ENCODE measurements at regions not wholly inside any gene's neighbourhood (a gene's known extent, or its start where the extent isn't known, plus 50 kb on each side); places are given as distances from the start of the nearest gene placed in this dataset.

- Histone ChIP-seq H3K4me1 (replicated peaks in 1 of 2; ENCODE audit: control insufficient read depth in 2 of 2, insufficient read depth in 2 of 2, low read length in 2 of 2) (no peaks in the 10 kb centered on the region), H3K27ac (ENCODE audit: extremely low read depth, low read depth, low read length) (no peak overlapping the region), H3K9me3 (replicated peaks; ENCODE audit: control insufficient read depth, insufficient read depth, low read depth, low read length) (no peaks in the 10 kb centered on the region), H3K79me2 (ENCODE audit: control insufficient read depth, insufficient read depth, low read length) (no peaks in the 10 kb centered on the region), H3K4me3 (no peak overlapping the region), H3K9ac (ENCODE audit: insufficient read depth in 1 of 2, low read depth in 2 of 2, low read length in 2 of 2) (no peak overlapping the region), H3K27me3 (ENCODE audit: control insufficient read depth in 2 of 2, insufficient read depth in 2 of 2, low read length in 2 of 2) (no peaks in the 10 kb centered on the region), H3K36me3 (ENCODE audit: control insufficient read depth, insufficient read depth, low read length) (no peaks in the 10 kb centered on the region), H3K9me1 (ENCODE audit: control insufficient read depth, insufficient read depth, low read length) (no peaks in the 10 kb centered on the region), H4K20me1 (replicated peaks; ENCODE audit: control insufficient read depth, insufficient read depth, low read length) (no peaks in the 10 kb centered on the region), H3K4me2 (ENCODE audit: insufficient read depth, low read length) (no peak overlapping the region), H2AFZ (ENCODE audit: low read depth, low read length) (no peak overlapping the region)
- intact Hi-C loops (cut with micrococcal nuclease) (no loop called here), in situ Hi-C loops (cut with MboI) (no loop called here)
- DNase-seq (ENCODE audit: extremely low read depth in 1 of 4, low spot score in 3 of 4) (no peak), ATAC-seq (no peak), FAIRE-seq (no peak)
- no TSS peak for BruUV-seq (replicated peaks)
- POLR2A ChIA-PET: no interaction called here
- CTCF ChIA-PET (ENCODE audit: low intra/inter-chr PET ratio): no interaction called here
- 2% methylated on average over 5 of the region's 5 CpGs for WGBS (ENCODE audit: insufficient coverage, low coverage, missing lambda C conversion rate)
- TF ChIP-seq ZNF274 (IDR thresholded peaks at IDR 0.05; ENCODE audit: borderline replicate concordance, low read depth, low read length): no peak
- no peak for TF ChIP-seq ZBTB8A (IDR thresholded peaks at IDR 0.05; ENCODE audit: partially characterized antibody)
- TF ChIP-seq SMARCA4 (IDR thresholded peaks at IDR 0.05): no peak
- no peak for TF ChIP-seq CUX1 (CRISPR knock-in tag; IDR thresholded peaks at IDR 0.05)
- no peak for TF ChIP-seq DPF2 (IDR thresholded peaks at IDR 0.05)
- TF ChIP-seq TCF7L2 (IDR thresholded peaks at IDR 0.05; ENCODE audit: low read depth, low read length): no peak
- TF ChIP-seq ELF1 (tag; IDR thresholded peaks at IDR 0.05): no peak
- TF ChIP-seq NKRF (IDR thresholded peaks at IDR 0.05; ENCODE audit: borderline replicate concordance): no peak
- TF ChIP-seq TAL1 (IDR thresholded peaks at IDR 0.05): no peak
- no peak for TF ChIP-seq RERE (CRISPR knock-in tag; IDR thresholded peaks at IDR 0.05; ENCODE audit: borderline replicate concordance)
- TF ChIP-seq RBM17 (IDR thresholded peaks at IDR 0.05; ENCODE audit: borderline replicate concordance, low read depth, low read length): no peak
- TF ChIP-seq ILK (tag; IDR thresholded peaks at IDR 0.05; ENCODE audit: borderline replicate concordance, low read depth): no peak
Observed at GRCh38 chr17:65387322-65387721, 174.1 kb downstream of the AXIN2 start.
